Lung (tissue), 11 donors: ENCODE measurements at regions not wholly inside any gene's neighbourhood (a gene's known extent, or its start where the extent isn't known, plus 50 kb on each side); places are given as distances from the start of the nearest gene placed in this dataset.

Experiments used
- ATAC-seq: fragments of 200-7000 bp; cut with Tn5 transposase; one replicate; pipeline ENCODE4 v1.9.1; 2020; ENCODE audit warnings: moderate number of reproducible peaks; ENCODE audit not compliant: insufficient read depth, low FRiP score
- DNase-seq, 3 donors: peaks; one replicate each; pipeline ENCODE4 v3.0.0-alpha.2; 2013 to 2017
- H3K27ac ChIP-seq, 2 donors: one replicate each; pipeline ENCODE4 v1.5.1; 2013; ENCODE audit warnings: mild to moderate bottlenecking in 2 of 2, moderate library complexity in 2 of 2, control low read depth in 1 of 2, inconsistent platforms in 1 of 2, low read depth in 1 of 2, low read length in 1 of 2
- H3K27me3 ChIP-seq, 3 donors: one replicate each; pipeline ENCODE4 v1.5.1; 2013; ENCODE audit warnings: low read length in 2 of 3; ENCODE audit not compliant: control insufficient read depth in 3 of 3, insufficient read depth in 3 of 3
- H3K36me3 ChIP-seq, 4 donors: one replicate each; pipeline ENCODE4 v1.5.1; 2013; ENCODE audit warnings: low read length in 4 of 4, mild to moderate bottlenecking in 1 of 4, moderate library complexity in 1 of 4; ENCODE audit not compliant: control insufficient read depth in 4 of 4, insufficient read depth in 4 of 4
- H3K4me1 ChIP-seq, 5 donors: one replicate each; pipeline ENCODE4 v1.5.1; 2013; ENCODE audit warnings: low read length in 5 of 5, mild to moderate bottlenecking in 2 of 5, moderate library complexity in 1 of 5; ENCODE audit not compliant: control insufficient read depth in 5 of 5, insufficient read depth in 5 of 5
- H3K4me3 ChIP-seq: one replicate; pipeline ENCODE4 v1.5.1; 2013; ENCODE audit warnings: mild to moderate bottlenecking, control low read depth, moderate library complexity
- H3K9ac ChIP-seq, 2 donors: one replicate each; pipeline ENCODE4 v1.5.1; 2013; ENCODE audit warnings: low read length in 2 of 2, control low read depth in 1 of 2; ENCODE audit not compliant: insufficient read depth in 1 of 2
- H3K9me3 ChIP-seq, 4 donors: one replicate each; pipeline ENCODE4 v1.5.1; 2013; ENCODE audit warnings: low read length in 3 of 4, mild to moderate bottlenecking in 1 of 4, moderate library complexity in 1 of 4; ENCODE audit not compliant: control insufficient read depth in 4 of 4, insufficient read depth in 3 of 4
- WGBS, 2 donors: extraction: QIAGEN DNeasy Blood & Tissue Kit; methylation state at CpG; one replicate each; pipeline ENCODE4 v1.1.7; 2013; 5-methylcytosine and 5-hydroxymethylcytosine counted together
- TF ChIP-seq, protein P1 (sequence below): IDR thresholded peaks from 2 replicates; pipeline ENCODE4 v1.5.1; 2012; ENCODE audit warnings: mild to moderate bottlenecking; ENCODE audit errors: control extremely low read depth, extremely low read depth
- donor health status: control.
- donor health status: control.
- donor health status: Bipolar disorder and iron deficiency.
- donor health status: healthy.
- donor health status: DM: yes; HTN: yes; CAD: no.

DNA sequence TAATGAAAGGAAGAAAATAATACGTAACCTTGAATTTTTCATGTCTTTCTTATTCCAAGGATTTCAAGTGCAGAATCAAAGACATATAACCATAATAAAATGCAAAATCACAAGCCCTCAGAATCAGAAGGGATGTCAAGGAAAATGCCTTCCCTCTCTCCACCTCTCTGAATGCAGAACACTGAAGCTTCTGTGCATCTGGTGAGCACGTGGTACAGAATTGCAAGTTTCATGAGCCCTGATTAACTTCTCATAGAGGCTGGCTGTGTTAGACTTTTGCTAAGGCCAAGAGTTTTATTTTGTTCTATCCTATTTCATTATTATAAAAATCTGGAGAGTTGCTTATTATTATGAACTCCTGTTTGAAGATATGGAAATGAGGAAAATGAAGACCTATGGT, 533.7 kb upstream of the POM121L12 start:
- DNase-seq, result no peak
- no peaks in the 10 kb centered on the region for H3K9me3 ChIP-seq
- no peaks in the 10 kb centered on the region for H3K27me3 ChIP-seq
- H3K27ac ChIP-seq, result no peak overlapping the region
- no peak overlapping the region for H3K4me3 ChIP-seq
- no peak for ATAC-seq
- no peaks in the 10 kb centered on the region for H3K4me1 ChIP-seq
- H3K36me3 ChIP-seq, result no peaks in the 10 kb centered on the region
- no peak overlapping the region for H3K9ac ChIP-seq
- 70 to 71% methylated on average over 2 of the region's 2 CpGs for WGBS, 2 donors
- TF ChIP-seq, protein P1, sequence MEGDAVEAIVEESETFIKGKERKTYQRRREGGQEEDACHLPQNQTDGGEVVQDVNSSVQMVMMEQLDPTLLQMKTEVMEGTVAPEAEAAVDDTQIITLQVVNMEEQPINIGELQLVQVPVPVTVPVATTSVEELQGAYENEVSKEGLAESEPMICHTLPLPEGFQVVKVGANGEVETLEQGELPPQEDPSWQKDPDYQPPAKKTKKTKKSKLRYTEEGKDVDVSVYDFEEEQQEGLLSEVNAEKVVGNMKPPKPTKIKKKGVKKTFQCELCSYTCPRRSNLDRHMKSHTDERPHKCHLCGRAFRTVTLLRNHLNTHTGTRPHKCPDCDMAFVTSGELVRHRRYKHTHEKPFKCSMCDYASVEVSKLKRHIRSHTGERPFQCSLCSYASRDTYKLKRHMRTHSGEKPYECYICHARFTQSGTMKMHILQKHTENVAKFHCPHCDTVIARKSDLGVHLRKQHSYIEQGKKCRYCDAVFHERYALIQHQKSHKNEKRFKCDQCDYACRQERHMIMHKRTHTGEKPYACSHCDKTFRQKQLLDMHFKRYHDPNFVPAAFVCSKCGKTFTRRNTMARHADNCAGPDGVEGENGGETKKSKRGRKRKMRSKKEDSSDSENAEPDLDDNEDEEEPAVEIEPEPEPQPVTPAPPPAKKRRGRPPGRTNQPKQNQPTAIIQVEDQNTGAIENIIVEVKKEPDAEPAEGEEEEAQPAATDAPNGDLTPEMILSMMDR, result no peak

DNA sequence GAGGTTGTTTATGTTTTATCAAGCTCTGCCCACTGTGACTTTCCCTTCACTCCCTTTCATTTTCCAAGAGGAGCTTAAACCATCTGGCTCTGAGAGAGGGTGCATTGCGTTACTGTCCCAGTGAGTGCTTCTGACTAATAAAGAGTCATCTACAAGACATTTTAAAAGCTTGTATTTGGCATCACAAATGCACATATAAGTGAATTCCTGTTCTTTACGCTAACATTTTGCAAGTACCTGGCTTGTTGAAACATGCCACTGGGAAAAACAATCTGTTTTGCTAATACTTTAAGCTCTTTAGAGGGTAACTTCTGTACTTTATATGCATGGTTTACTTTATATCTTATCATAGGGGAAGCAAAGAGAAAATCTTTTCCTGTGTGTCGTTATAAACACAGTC, 534.6 kb upstream of the POM121L12 start:
- H3K27me3 ChIP-seq, result no peaks in the 10 kb centered on the region
- no peak overlapping the region for H3K9ac ChIP-seq
- no peaks in the 10 kb centered on the region for H3K4me1 ChIP-seq
- TF ChIP-seq, protein P1, result no peak
- WGBS, 2 donors, result 18 to 23% methylated on average over 3 of the region's 3 CpGs
- H3K36me3 ChIP-seq, result no peaks in the 10 kb centered on the region
- H3K27ac ChIP-seq, result no peak overlapping the region
- DNase-seq (peak in 1 of 3 donors; percentile 11), ATAC-seq (no peak)
- no peaks in the 10 kb centered on the region for H3K9me3 ChIP-seq
- no peak overlapping the region for H3K4me3 ChIP-seq

DNA sequence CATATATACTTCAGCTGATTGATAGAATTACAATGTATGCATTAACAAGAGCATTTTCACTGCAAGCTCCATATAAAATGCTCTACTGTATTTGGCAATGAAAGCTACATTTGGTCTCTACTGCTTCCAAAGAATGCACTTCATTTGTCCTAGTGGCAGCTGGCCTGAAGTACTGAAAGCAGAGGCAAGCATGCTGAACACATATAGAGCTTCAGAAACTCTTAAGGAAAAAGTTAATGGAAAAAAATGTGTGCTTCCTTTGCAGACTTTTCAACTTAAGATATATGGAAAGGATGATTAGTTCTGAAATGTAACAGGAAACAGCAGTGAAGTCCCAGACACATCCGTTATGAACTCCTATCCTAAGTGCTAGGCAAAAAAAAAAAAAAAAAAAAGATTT, 537.1 kb upstream of the POM121L12 start:
- DNase-seq (peak; percentile 25 to 71 (median 34)), ATAC-seq (no peak)
- no peak overlapping the region for H3K27ac ChIP-seq
- no peak overlapping the region for H3K9ac ChIP-seq
- WGBS, 2 donors, result 18 to 72% methylated on average over 1 of the region's 1 CpG
- no peaks in the 10 kb centered on the region for H3K36me3 ChIP-seq
- no peaks in the 10 kb centered on the region for H3K4me1 ChIP-seq
- H3K4me3 ChIP-seq, result no peak overlapping the region
- H3K9me3 ChIP-seq, result no peaks in the 10 kb centered on the region
- H3K27me3 ChIP-seq, result no peaks in the 10 kb centered on the region
- TF ChIP-seq, protein P1, result no peak

DNA sequence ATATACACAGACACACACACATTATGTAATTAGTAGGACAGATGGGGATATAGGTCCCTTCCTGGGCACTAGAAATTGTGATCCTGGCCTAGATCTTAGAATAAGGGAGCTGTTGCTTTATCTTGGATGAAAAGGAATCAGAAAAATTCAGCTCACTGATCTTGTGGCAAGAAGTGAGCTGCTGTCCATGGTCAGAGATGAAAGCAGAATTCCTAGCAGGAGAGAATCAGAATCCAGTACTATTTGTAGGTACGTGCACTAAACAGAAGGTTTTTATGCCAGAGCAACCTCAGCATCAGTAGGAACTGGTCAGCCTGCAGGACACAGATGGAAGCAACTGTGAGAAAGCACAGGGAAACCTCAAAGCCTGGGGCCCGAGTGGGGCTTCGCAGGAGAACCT, 549.2 kb upstream of the POM121L12 start:
- H3K27me3 ChIP-seq, result no peaks in the 10 kb centered on the region
- WGBS, 2 donors, result 61% methylated on average over 3 of the region's 3 CpGs
- no peak overlapping the region for H3K9ac ChIP-seq
- no peak overlapping the region for H3K27ac ChIP-seq
- H3K36me3 ChIP-seq, result no peaks in the 10 kb centered on the region
- no peak overlapping the region for H3K4me3 ChIP-seq
- TF ChIP-seq, protein P1, result no peak
- peaks cover 0 to 4% (median 0%) of the 10 kb centered on the region in 4 donors for H3K9me3 ChIP-seq
- ATAC-seq (no peak), DNase-seq (no peak)
- H3K4me1 ChIP-seq, result no peaks in the 10 kb centered on the region
